Astrocyte of the cerebellum (primary cell): ENCODE measurements at regions not wholly inside any gene's neighbourhood (a gene's known extent, or its start where the extent isn't known, plus 50 kb on each side); places are given as distances from the start of the nearest gene placed in this dataset.
"Not testable (repeated sequence)": the region's sequence is repeated elsewhere in the genome, so short reads cannot be mapped to it uniquely, and the experiment has no call there.

Source experiments
- DNase-seq: peaks from one replicate; pipeline ENCODE4 v3.0.0-alpha.2; 2011; ENCODE audit warnings: low read depth
- H3K4me3 ChIP-seq: 2 replicates; pipeline ENCODE4 v1.5.1; 2011; ENCODE audit warnings: mild to moderate bottlenecking, low read depth, low read length, moderate library complexity
- in situ Hi-C: cut with HindIII; loops from 2 replicates; pipeline ENCODE4 v1.10.0; 2017; ENCODE audit warnings: low sequenced_read_pairs
- TF ChIP-seq, protein P1 (sequence below): IDR thresholded peaks from 2 replicates; pipeline ENCODE4 v1.5.1; 2012; ENCODE audit warnings: low read length, low read depth, moderate library complexity, mild to moderate bottlenecking; ENCODE audit errors: missing control alignments

DNA sequence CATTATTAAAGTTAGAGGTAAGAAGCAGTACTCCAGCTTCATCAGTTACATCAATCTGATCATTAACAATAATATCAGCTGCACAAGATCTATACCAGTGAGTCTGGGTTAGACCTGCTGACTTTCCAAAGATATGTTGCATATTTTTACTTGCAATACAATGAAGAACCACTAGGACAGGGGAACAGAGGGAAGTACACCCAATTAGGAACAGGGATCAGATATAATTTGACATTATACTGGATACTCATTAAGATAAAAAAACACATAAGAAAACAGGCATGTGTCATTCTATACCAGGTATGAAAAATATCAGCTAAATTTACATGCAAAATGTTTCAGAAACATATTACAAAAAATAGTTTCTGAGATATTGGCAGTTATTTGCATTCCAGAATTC, 995.1 kb upstream of the DDX18 start:
- no peak overlapping the region for H3K4me3 ChIP-seq
- no peak for DNase-seq
- in situ Hi-C loops = no loop called here
- TF ChIP-seq, protein P1, sequence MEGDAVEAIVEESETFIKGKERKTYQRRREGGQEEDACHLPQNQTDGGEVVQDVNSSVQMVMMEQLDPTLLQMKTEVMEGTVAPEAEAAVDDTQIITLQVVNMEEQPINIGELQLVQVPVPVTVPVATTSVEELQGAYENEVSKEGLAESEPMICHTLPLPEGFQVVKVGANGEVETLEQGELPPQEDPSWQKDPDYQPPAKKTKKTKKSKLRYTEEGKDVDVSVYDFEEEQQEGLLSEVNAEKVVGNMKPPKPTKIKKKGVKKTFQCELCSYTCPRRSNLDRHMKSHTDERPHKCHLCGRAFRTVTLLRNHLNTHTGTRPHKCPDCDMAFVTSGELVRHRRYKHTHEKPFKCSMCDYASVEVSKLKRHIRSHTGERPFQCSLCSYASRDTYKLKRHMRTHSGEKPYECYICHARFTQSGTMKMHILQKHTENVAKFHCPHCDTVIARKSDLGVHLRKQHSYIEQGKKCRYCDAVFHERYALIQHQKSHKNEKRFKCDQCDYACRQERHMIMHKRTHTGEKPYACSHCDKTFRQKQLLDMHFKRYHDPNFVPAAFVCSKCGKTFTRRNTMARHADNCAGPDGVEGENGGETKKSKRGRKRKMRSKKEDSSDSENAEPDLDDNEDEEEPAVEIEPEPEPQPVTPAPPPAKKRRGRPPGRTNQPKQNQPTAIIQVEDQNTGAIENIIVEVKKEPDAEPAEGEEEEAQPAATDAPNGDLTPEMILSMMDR = no peak

DNA sequence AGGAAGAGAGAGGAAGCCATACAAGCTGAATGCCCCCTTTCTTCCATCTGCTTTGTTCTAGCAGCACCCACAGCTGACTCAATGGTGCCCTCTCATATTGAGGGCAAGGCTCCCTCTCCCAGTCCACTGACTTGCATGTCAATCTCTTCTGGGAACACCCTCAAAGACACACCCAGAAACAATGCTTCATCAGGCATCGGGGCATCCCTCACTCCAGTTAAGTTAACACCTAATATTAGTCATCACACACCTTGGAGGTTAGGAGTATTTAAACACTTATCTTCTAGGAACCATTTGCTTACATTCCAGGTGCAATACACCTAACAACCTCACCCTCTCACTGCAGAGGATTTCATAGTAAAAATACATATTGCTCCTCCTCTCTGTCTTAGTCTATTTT, 993.5 kb upstream of the DDX18 start:
- no peak for DNase-seq
- in situ Hi-C loops = no loop called here
- TF ChIP-seq, protein P1 = no peak
- H3K4me3 ChIP-seq = no peak overlapping the region

DNA sequence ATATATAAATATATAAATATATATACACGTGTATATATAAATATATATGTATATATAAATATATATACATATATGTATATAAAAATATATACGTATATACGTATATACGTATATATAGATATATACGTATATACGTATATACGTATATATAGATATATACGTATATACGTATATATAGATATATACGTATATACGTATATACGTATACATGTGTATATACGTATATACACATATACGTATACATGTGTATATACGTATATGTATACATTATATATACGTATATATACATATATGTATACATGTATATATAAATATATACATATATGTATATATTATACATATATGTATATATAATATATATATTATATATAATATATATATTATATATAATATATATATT, 984.9 kb upstream of the DDX18 start:
- in situ Hi-C loops, DNase-seq, H3K4me3 ChIP-seq: not testable (repeated sequence)

DNA sequence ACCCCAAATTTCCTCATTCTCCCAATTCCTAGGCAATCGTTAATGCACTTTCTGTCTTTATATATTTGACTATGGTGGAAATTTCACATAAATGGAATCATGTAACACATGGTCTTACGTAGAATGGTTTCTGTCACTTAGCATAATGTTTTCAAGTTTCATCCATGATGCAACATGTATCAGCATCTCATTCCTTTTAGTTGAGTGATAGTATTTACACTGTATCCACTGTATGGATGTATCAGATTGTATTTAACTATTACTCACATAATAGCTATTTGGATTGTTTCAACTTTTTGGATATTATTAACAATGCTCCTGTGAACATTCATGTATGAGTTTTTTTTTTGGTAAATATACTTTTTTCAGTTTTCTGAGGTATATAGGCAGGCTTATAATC, 982.3 kb upstream of the DDX18 start:
- TF ChIP-seq, protein P1 = no peak
- DNase-seq = no peak
- in situ Hi-C loops = no loop called here
- H3K4me3 ChIP-seq = no peak overlapping the region

DNA sequence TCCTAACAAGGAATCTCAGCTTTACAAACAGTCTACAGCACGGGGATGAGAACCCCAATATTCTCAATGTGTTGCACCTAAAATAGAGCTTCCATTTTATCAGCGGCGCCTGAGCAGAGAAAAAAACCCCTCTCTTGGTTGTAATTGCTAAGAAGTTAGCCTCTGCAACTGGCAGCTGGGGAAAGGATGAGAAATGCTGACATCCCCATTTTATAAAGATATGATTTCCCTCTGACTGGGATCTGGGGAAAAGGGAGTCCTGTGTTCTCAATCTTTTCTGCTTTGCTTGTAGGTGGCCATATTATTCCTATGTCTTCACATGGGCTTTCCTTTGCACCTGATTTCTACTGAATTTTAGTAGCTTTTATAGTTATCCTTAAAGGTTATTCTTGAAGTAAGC, 981.4 kb upstream of the DDX18 start:
- TF ChIP-seq, protein P1 = no peak
- H3K4me3 ChIP-seq = no peak overlapping the region
- in situ Hi-C loops = no loop called here
- no peak for DNase-seq

DNA sequence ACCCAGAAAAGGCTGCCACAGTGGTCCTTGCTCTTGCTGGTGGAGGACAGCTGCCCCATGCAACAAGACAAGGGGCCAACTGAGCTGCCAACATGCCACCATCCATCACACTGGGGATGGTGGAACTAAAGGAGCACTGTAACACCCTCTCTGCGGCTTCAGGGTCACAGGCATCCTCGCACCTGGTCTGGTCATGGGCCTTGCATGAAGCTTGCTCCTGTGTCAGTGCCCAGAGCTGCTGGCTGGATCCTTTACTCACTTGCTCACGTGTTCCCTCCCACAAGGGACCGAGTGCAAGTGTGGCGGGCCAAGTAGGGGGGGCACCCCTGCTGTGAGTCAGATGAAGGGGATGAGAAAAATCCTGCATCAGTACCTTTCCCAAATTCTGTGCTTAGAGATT, 972.3 kb upstream of the DDX18 start:
- in situ Hi-C loops = no loop called here
- no peak overlapping the region for H3K4me3 ChIP-seq
- TF ChIP-seq, protein P1 = no peak
- no peak for DNase-seq

DNA sequence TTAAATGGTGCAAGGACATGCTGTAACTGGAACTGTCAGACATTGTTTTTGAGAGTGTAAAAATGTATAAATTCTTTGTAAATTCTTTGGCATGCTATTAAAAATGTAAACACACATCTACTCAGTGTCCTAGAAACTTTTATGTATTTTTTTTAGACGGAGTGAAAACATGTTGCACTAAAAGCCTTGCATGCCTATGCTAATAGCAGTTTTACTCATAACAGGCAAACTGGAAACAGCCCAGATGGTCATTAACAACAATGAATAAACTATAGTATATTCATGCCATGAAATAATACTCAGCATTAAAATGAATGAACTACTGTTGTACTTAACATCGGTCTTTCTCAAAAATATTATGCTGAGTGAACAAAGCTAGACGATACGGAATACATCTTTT, 954.8 kb upstream of the DDX18 start:
- no peak for DNase-seq
- H3K4me3 ChIP-seq = no peak overlapping the region
- in situ Hi-C loops = no loop called here
- TF ChIP-seq, protein P1 = no peak
